H9 (cell line): ENCODE measurements at regions not wholly inside any gene's neighbourhood (a gene's known extent, or its start where the extent isn't known, plus 50 kb on each side); places are given as distances from the start of the nearest gene placed in this dataset.
"Not testable (repeated sequence)": the region's sequence is repeated elsewhere in the genome, so short reads cannot be mapped to it uniquely, and the experiment has no call there.

Experiments used
- DNase-seq: peaks from one replicate; pipeline ENCODE4 v3.0.0-alpha.2; 2017
- H2AFZ ChIP-seq: one replicate; pipeline ENCODE4 v1.6.1; 2013; ENCODE audit warnings: mild to moderate bottlenecking, low read length, control low read depth, moderate library complexity
- H2AK5ac ChIP-seq: 2 replicates; pipeline ENCODE4 v1.6.1; 2013; ENCODE audit warnings: low read length, control low read depth, mixed read lengths; ENCODE audit not compliant: insufficient read length
- H2BK120ac ChIP-seq: one replicate; pipeline ENCODE4 v1.6.1; 2013; ENCODE audit warnings: low read depth, mild to moderate bottlenecking, low read length, control low read depth, inconsistent platforms; ENCODE audit not compliant: poor library complexity, severe bottlenecking
- H2BK12ac ChIP-seq: 2 replicates; pipeline ENCODE4 v1.6.1; 2013; ENCODE audit warnings: low read length, control low read depth, mixed read lengths, low read depth; ENCODE audit not compliant: insufficient read length
- H2BK15ac ChIP-seq: 2 replicates; pipeline ENCODE4 v1.6.1; 2013; ENCODE audit warnings: low read depth, low read length, control low read depth
- H2BK20ac ChIP-seq: one replicate; pipeline ENCODE4 v1.6.1; 2013; ENCODE audit warnings: low read depth, mild to moderate bottlenecking, low read length, control low read depth, inconsistent platforms; ENCODE audit not compliant: poor library complexity, severe bottlenecking
- H2BK5ac ChIP-seq: 2 replicates; pipeline ENCODE4 v1.6.1; 2013; ENCODE audit warnings: low read length, control low read depth, mixed read lengths; ENCODE audit not compliant: insufficient read length
- H3K14ac ChIP-seq: 2 replicates; pipeline ENCODE4 v1.6.1; 2013; ENCODE audit warnings: low read length, control low read depth; ENCODE audit not compliant: insufficient read depth
- H3K18ac ChIP-seq: 2 replicates; pipeline ENCODE4 v1.6.1; 2013; ENCODE audit warnings: low read depth, mild to moderate bottlenecking, mixed read lengths, low read length, control low read depth; ENCODE audit not compliant: insufficient read length
- H3K23ac ChIP-seq: 2 replicates; pipeline ENCODE4 v1.6.1; 2013; ENCODE audit warnings: low read length, control low read depth, mixed read lengths, low read depth; ENCODE audit not compliant: insufficient read length
- H3K23me2 ChIP-seq: 2 replicates; pipeline ENCODE4 v1.6.1; 2013; ENCODE audit warnings: low read depth, mild to moderate bottlenecking, mixed read lengths, low read length, control low read depth; ENCODE audit not compliant: insufficient read length, poor library complexity, severe bottlenecking
- H3K27ac ChIP-seq: 2 replicates; pipeline ENCODE4 v1.5.1; 2013; ENCODE audit warnings: low read length, control low read depth, mixed read lengths, low read depth; ENCODE audit not compliant: insufficient read length
- H3K27me3 ChIP-seq: 2 replicates; pipeline ENCODE4 v1.6.1; 2013; ENCODE audit warnings: low read length, control low read depth, inconsistent platforms; ENCODE audit not compliant: insufficient read depth
- H3K4ac ChIP-seq: 2 replicates; pipeline ENCODE4 v1.6.1; 2013; ENCODE audit warnings: low read depth, mild to moderate bottlenecking, control low read depth, inconsistent platforms, low read length, moderate library complexity
- H3K4me1 ChIP-seq: 2 replicates; pipeline ENCODE4 v1.6.1; 2013; ENCODE audit warnings: low read length, control low read depth, inconsistent platforms; ENCODE audit not compliant: insufficient read depth
- H3K4me2 ChIP-seq: 2 replicates; pipeline ENCODE4 v1.6.1; 2013; ENCODE audit warnings: low read length, control low read depth, mixed read lengths; ENCODE audit not compliant: insufficient read length, insufficient read depth
- H3K56ac ChIP-seq: 2 replicates; pipeline ENCODE4 v1.6.1; 2013; ENCODE audit warnings: low read depth, mild to moderate bottlenecking, mixed read lengths, low read length, control low read depth; ENCODE audit not compliant: insufficient read length
- H3K79me1 ChIP-seq: 2 replicates; pipeline ENCODE4 v1.6.1; 2013; ENCODE audit warnings: low read depth, mild to moderate bottlenecking, moderate library complexity, low read length, control low read depth, inconsistent platforms; ENCODE audit not compliant: insufficient read depth, poor library complexity, severe bottlenecking
- H3K79me2 ChIP-seq: 2 replicates; pipeline ENCODE4 v1.6.1; 2013; ENCODE audit warnings: low read length, control low read depth, inconsistent platforms; ENCODE audit not compliant: insufficient read depth
- H3K9ac ChIP-seq: 2 replicates; pipeline ENCODE4 v1.6.1; 2013; ENCODE audit warnings: low read length, control low read depth, mixed read lengths; ENCODE audit not compliant: insufficient read length; ENCODE audit errors: extremely low read depth
- H3K9me3 ChIP-seq: one replicate; pipeline ENCODE4 v1.6.1; 2013; ENCODE audit warnings: low read depth, low read length, inconsistent platforms; ENCODE audit not compliant: control insufficient read depth
- H3T11ph ChIP-seq: one replicate; pipeline ENCODE4 v1.6.1; 2013; ENCODE audit warnings: mild to moderate bottlenecking, low read length, control low read depth, inconsistent platforms
- H4K20me1 ChIP-seq: one replicate; pipeline ENCODE4 v1.6.1; 2013; ENCODE audit not compliant: control insufficient read depth, insufficient read length, insufficient read depth
- H4K5ac ChIP-seq: 2 replicates; pipeline ENCODE4 v1.6.1; 2013; ENCODE audit warnings: low read depth, mild to moderate bottlenecking, mixed read lengths, low read length, control low read depth; ENCODE audit not compliant: insufficient read length
- H4K8ac ChIP-seq: replicated peaks from 2 replicates; pipeline ENCODE4 v1.6.1; 2013; ENCODE audit warnings: low read length, control low read depth, mixed read lengths, low read depth; ENCODE audit not compliant: insufficient read length
- H4K91ac ChIP-seq: 2 replicates; pipeline ENCODE4 v1.6.1; 2013; ENCODE audit warnings: low read depth, mild to moderate bottlenecking, moderate library complexity, mixed read lengths, low read length, control low read depth; ENCODE audit not compliant: insufficient read length
- H3K27ac Mint-ChIP-seq, 3 experiments: 2 replicates in 2 of 3; 3 replicates in 1 of 3; pipeline ENCODE4 v1.8.0; 2020 to 2021; ENCODE audit warnings: mixed read lengths in 3 of 3, mild to moderate bottlenecking in 1 of 3, moderate library complexity in 1 of 3
- H3K27me3 Mint-ChIP-seq: 2 replicates; pipeline ENCODE4 v1.8.0; 2021; ENCODE audit warnings: low read depth, mild to moderate bottlenecking, moderate library complexity, mixed read lengths
- H3K36me3 Mint-ChIP-seq, 3 experiments: 2 replicates in 2 of 3; 3 replicates in 1 of 3; pipeline ENCODE4 v1.8.0; 2020 to 2021; ENCODE audit warnings: low read depth in 3 of 3, mixed read lengths in 3 of 3; ENCODE audit not compliant: insufficient read depth in 1 of 3
- H3K4me1 Mint-ChIP-seq, 2 experiments: 2 replicates each; pipeline ENCODE4 v1.8.0; 2020; ENCODE audit warnings: mixed read lengths in 2 of 2
- H3K4me3 Mint-ChIP-seq, 2 experiments: 2 replicates in 1 of 2; 3 replicates in 1 of 2; pipeline ENCODE4 v1.8.0; 2020 to 2021; ENCODE audit warnings: mild to moderate bottlenecking in 2 of 2, mixed read lengths in 2 of 2, moderate library complexity in 1 of 2
- H3K9me3 Mint-ChIP-seq, 2 experiments: 2 replicates in 1 of 2; 3 replicates in 1 of 2; pipeline ENCODE4 v1.8.0; 2020; ENCODE audit warnings: mild to moderate bottlenecking in 2 of 2, mixed read lengths in 2 of 2, moderate library complexity in 1 of 2
- WGBS: extraction: QIAGEN DNeasy Blood & Tissue Kit; methylation state at CpG from one replicate; pipeline ENCODE4 v1.1.7; 2013; ENCODE audit warnings: missing lambda C conversion rate, low lambda C conversion rate, mixed read lengths; ENCODE audit not compliant: insufficient read length; ENCODE audit errors: extremely low coverage; 5-methylcytosine and 5-hydroxymethylcytosine counted together
- TF ChIP-seq, protein P1 (sequence below): fragments of 200-600 bp; sonication (generic); conservative IDR thresholded peaks from 3 replicates; pipeline ENCODE4 v1.8.0; 2021; ENCODE audit warnings: antibody characterized with exemption, mild to moderate bottlenecking

DNA sequence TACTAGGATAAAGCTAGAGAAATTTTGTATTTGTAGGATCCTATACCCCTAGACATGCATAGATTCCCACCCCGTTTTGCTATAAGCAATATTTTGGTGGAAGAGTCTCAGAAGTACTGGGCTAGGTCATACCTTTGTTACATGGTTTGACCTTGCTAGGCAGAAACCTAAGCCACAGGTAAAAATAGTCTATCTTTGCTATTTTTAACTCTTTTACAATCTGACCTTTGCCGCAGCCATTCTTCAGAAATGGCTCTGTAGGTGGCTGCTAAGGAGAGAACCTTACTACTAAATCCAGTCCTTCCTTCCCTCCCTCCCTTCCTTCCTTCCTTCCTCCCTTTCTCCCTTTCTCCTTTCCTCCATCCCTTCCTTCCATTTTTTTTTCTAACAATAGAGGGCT lies 242.9 kb upstream of the SEL1L start:
- no peaks in the 10 kb centered on the region for H3K4me1 ChIP-seq
- H3K23ac ChIP-seq, result no peak overlapping the region
- H4K91ac ChIP-seq, result no peak overlapping the region
- no peak overlapping the region for H4K8ac ChIP-seq
- DNase-seq, result no peak
- no peak overlapping the region for H3K9ac ChIP-seq
- H3K56ac ChIP-seq, result no peak overlapping the region
- H3K18ac ChIP-seq, result no peak overlapping the region
- H3K4ac ChIP-seq, result no peak overlapping the region
- Mint-ChIP-seq H3K36me3 (0 out of 7 replicates have a peak, but pooled peaks cover 0 to 3% (median 2%) of the 10 kb centered on the region in 3 experiments), H3K4me3 (no peak overlapping the region), H3K27ac (no peak overlapping the region), H3K9me3 (peaks cover 3 to 6% of the 10 kb centered on the region in 2 experiments; a peak in 2 of 5 replicates), H3K4me1 (no peaks in the 10 kb centered on the region), H3K27me3 (0 out of 2 replicates have a peak, but pooled peaks cover 2% of the 10 kb centered on the region)
- H3K4me2 ChIP-seq, result no peak overlapping the region
- H2AK5ac ChIP-seq, result no peak overlapping the region
- no peak overlapping the region for H2AFZ ChIP-seq
- H3K14ac ChIP-seq, result no peak overlapping the region
- no CpG with 5 or more reads among the region's 2 CpGs for WGBS
- H3K79me2 ChIP-seq, result no peaks in the 10 kb centered on the region
- H2BK20ac ChIP-seq, result no peak overlapping the region
- TF ChIP-seq, protein P1, sequence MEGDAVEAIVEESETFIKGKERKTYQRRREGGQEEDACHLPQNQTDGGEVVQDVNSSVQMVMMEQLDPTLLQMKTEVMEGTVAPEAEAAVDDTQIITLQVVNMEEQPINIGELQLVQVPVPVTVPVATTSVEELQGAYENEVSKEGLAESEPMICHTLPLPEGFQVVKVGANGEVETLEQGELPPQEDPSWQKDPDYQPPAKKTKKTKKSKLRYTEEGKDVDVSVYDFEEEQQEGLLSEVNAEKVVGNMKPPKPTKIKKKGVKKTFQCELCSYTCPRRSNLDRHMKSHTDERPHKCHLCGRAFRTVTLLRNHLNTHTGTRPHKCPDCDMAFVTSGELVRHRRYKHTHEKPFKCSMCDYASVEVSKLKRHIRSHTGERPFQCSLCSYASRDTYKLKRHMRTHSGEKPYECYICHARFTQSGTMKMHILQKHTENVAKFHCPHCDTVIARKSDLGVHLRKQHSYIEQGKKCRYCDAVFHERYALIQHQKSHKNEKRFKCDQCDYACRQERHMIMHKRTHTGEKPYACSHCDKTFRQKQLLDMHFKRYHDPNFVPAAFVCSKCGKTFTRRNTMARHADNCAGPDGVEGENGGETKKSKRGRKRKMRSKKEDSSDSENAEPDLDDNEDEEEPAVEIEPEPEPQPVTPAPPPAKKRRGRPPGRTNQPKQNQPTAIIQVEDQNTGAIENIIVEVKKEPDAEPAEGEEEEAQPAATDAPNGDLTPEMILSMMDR, result no peak
- no peak overlapping the region for H3T11ph ChIP-seq
- no peaks in the 10 kb centered on the region for H3K79me1 ChIP-seq
- no peaks in the 10 kb centered on the region for H4K20me1 ChIP-seq
- H3K9me3 ChIP-seq, result peaks cover 1% of the 10 kb centered on the region
- no peak overlapping the region for H2BK15ac ChIP-seq
- no peak overlapping the region for H2BK12ac ChIP-seq
- no peaks in the 10 kb centered on the region for H3K27me3 ChIP-seq
- no peak overlapping the region for H2BK5ac ChIP-seq
- no peak overlapping the region for H4K5ac ChIP-seq
- H3K27ac ChIP-seq, result no peak overlapping the region
- H3K23me2 ChIP-seq, result no peaks in the 10 kb centered on the region
- H2BK120ac ChIP-seq, result no peak overlapping the region

DNA sequence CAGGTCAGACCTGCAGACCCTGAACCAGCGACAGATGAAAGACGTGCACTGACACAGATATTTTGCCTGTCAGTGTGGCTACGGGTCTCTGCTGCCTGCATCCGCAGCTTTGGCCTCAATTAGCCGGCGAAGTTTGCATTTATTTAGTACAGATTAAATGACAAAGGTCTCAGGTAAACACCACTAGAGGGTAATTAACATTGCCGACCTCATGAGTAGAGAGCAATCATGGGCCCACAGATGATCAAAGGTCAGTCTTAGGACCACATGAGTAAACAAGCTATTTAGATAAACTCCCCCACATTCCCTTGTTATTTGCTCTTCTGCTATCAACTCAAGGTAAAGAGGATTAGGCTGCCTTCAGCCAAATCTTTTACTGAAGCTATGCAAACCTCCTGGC lies 248.1 kb upstream of the SEL1L start:
- not testable (repeated sequence) for H2AFZ ChIP-seq, H3K23ac ChIP-seq, H3T11ph ChIP-seq, DNase-seq, H3K4ac ChIP-seq, H3K27me3 ChIP-seq, H3K27me3 Mint-ChIP-seq, H2BK5ac ChIP-seq, H3K9ac ChIP-seq, H2BK15ac ChIP-seq, H3K79me2 ChIP-seq, H3K79me1 ChIP-seq, H4K91ac ChIP-seq, H3K23me2 ChIP-seq, H3K4me1 ChIP-seq, H3K27ac Mint-ChIP-seq, H4K8ac ChIP-seq, H3K18ac ChIP-seq, H3K27ac ChIP-seq, H2BK120ac ChIP-seq, H3K4me1 Mint-ChIP-seq, H3K56ac ChIP-seq, H4K20me1 ChIP-seq, H2BK20ac ChIP-seq, H2BK12ac ChIP-seq, H2AK5ac ChIP-seq, H3K9me3 ChIP-seq, H3K4me2 ChIP-seq, H3K4me3 Mint-ChIP-seq, H3K14ac ChIP-seq, H4K5ac ChIP-seq
- no CpG with 5 or more reads among the region's 7 CpGs for WGBS
- Mint-ChIP-seq H3K9me3 (peaks cover 6 to 15% of the 10 kb centered on the region in 2 experiments; a peak in 4 of 5 replicates), H3K36me3 (peaks cover 2 to 11% (median 4%) of the 10 kb centered on the region in 3 experiments; a peak in 5 of 7 replicates)
